ENCODE measurements at regions not wholly inside any gene's neighbourhood (a gene's known extent, or its start where the extent isn't known, plus 50 kb on each side); places are given as distances from the start of the nearest gene placed in this dataset.

- TF ChIP-seq TCF4 (CRISPR knock-in tag; IDR thresholded peaks at IDR 0.05; ENCODE audit: borderline replicate concordance) = no peak
- TF ChIP-seq RARB (CRISPR knock-in tag; IDR thresholded peaks at IDR 0.05) = no peak
- no peak for TF ChIP-seq ZNF70 (CRISPR knock-in tag; IDR thresholded peaks at IDR 0.05)
- TF ChIP-seq POU6F1 (CRISPR knock-in tag; IDR thresholded peaks at IDR 0.05; ENCODE audit: borderline replicate concordance, low read depth) = no peak
- TF ChIP-seq PPARA (CRISPR knock-in tag; IDR thresholded peaks at IDR 0.05; ENCODE audit: borderline replicate concordance) = no peak
- TF ChIP-seq ZC3H10 (CRISPR knock-in tag; IDR thresholded peaks at IDR 0.05) = no peak
- TF ChIP-seq TOX (CRISPR knock-in tag; IDR thresholded peaks at IDR 0.05; ENCODE audit: borderline replicate concordance) = no peak
- TF ChIP-seq, protein P1, sequence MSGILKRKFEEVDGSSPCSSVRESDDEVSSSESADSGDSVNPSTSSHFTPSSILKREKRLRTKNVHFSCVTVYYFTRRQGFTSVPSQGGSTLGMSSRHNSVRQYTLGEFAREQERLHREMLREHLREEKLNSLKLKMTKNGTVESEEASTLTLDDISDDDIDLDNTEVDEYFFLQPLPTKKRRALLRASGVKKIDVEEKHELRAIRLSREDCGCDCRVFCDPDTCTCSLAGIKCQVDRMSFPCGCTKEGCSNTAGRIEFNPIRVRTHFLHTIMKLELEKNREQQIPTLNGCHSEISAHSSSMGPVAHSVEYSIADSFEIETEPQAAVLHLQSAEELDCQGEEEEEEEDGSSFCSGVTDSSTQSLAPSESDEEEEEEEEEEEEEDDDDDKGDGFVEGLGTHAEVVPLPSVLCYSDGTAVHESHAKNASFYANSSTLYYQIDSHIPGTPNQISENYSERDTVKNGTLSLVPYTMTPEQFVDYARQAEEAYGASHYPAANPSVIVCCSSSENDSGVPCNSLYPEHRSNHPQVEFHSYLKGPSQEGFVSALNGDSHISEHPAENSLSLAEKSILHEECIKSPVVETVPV (CRISPR knock-in tag; IDR thresholded peaks at IDR 0.05) = no peak
- ATAC-seq = no peak
These were observed 951.2 kb upstream of the DIAPH2 start for GRCh38 chrX:95733426-95733825.

DNA sequence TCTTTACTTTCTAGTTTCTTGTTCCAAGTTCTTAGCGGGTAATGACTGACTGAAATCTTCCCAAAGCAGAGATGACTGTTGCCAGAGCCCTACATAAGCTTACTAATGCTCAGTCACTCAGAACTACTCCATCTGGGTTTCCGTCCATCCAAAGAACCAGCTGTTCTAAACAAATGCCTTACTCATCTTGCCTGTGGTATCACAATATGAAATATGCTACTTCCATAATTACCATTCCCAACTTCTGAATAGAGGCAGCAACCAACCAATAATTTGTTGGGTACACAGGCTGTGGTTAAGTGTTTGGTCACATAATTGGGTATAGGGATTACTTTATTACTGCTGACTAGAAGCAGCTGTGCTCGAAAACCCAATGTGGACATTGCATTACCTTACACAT is 930.2 kb upstream of the DIAPH2 start:
- no peak for ATAC-seq
- TF ChIP-seq PATZ1 (CRISPR knock-in tag; IDR thresholded peaks at IDR 0.05; ENCODE audit: borderline replicate concordance) (no peak), ZFP30 (CRISPR knock-in tag; IDR thresholded peaks at IDR 0.05) (no peak), TOX (CRISPR knock-in tag; IDR thresholded peaks at IDR 0.05; ENCODE audit: borderline replicate concordance) (no peak), ESRRG (CRISPR knock-in tag; IDR thresholded peaks at IDR 0.05) (no peak), ZC3H10 (CRISPR knock-in tag; IDR thresholded peaks at IDR 0.05) (no peak), SNAI2 (CRISPR knock-in tag; IDR thresholded peaks at IDR 0.05) (no peak), CREB5 (CRISPR knock-in tag; IDR thresholded peaks at IDR 0.05; ENCODE audit: low read depth) (no peak), TCF4 (CRISPR knock-in tag; IDR thresholded peaks at IDR 0.05; ENCODE audit: borderline replicate concordance) (no peak), ZFP3 (CRISPR knock-in tag; IDR thresholded peaks at IDR 0.05) (no peak)

- ATAC-seq = no peak
- no peak for TF ChIP-seq ZFP30 (CRISPR knock-in tag; IDR thresholded peaks at IDR 0.05)
- TF ChIP-seq TOX (CRISPR knock-in tag; IDR thresholded peaks at IDR 0.05; ENCODE audit: borderline replicate concordance) = no peak
These were observed 924.3 kb upstream of the DIAPH2 start for GRCh38 chrX:95760356-95760755.

DNA sequence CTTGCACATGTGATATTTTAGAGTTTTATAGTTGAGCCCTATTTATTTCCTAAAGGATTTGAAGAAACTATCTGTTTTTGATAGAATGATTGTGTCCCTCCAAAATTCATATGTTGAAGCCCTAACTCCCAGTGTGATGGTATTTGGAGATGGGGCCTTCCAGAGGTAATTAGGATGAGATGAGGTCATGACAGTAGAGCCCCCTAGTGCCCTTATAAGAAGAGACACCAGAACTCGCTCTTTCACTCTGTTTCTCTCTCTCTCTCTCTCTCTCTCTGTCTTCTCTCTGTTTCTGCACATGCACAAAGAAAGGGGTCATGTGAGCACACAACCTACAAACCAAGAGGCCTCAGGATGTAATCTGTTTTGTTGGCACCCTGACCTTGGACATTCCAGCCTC is 921.9 kb upstream of the DIAPH2 start:
- ATAC-seq = no peak

More for the DNA sequence above, 921.9 kb upstream of the DIAPH2 start:
- TF ChIP-seq PATZ1 (CRISPR knock-in tag; IDR thresholded peaks at IDR 0.05; ENCODE audit: borderline replicate concordance) (no peak), TOX (CRISPR knock-in tag; IDR thresholded peaks at IDR 0.05; ENCODE audit: borderline replicate concordance) (no peak), GLIS3 (CRISPR knock-in tag; IDR thresholded peaks at IDR 0.05) (no peak), CREB5 (CRISPR knock-in tag; IDR thresholded peaks at IDR 0.05; ENCODE audit: low read depth) (no peak), RARB (CRISPR knock-in tag; IDR thresholded peaks at IDR 0.05) (no peak), ZFP30 (CRISPR knock-in tag; IDR thresholded peaks at IDR 0.05) (no peak), SNAI2 (CRISPR knock-in tag; IDR thresholded peaks at IDR 0.05) (no peak), OSR1 (CRISPR knock-in tag; IDR thresholded peaks at IDR 0.05) (no peak), ZNF8 (CRISPR knock-in tag; IDR thresholded peaks at IDR 0.05) (no peak), BACH2 (CRISPR knock-in tag; IDR thresholded peaks at IDR 0.05; ENCODE audit: borderline replicate concordance) (no peak)
- TF ChIP-seq, protein P1 (CRISPR knock-in tag; IDR thresholded peaks at IDR 0.05) = no peak
- TF ChIP-seq, protein P2, sequence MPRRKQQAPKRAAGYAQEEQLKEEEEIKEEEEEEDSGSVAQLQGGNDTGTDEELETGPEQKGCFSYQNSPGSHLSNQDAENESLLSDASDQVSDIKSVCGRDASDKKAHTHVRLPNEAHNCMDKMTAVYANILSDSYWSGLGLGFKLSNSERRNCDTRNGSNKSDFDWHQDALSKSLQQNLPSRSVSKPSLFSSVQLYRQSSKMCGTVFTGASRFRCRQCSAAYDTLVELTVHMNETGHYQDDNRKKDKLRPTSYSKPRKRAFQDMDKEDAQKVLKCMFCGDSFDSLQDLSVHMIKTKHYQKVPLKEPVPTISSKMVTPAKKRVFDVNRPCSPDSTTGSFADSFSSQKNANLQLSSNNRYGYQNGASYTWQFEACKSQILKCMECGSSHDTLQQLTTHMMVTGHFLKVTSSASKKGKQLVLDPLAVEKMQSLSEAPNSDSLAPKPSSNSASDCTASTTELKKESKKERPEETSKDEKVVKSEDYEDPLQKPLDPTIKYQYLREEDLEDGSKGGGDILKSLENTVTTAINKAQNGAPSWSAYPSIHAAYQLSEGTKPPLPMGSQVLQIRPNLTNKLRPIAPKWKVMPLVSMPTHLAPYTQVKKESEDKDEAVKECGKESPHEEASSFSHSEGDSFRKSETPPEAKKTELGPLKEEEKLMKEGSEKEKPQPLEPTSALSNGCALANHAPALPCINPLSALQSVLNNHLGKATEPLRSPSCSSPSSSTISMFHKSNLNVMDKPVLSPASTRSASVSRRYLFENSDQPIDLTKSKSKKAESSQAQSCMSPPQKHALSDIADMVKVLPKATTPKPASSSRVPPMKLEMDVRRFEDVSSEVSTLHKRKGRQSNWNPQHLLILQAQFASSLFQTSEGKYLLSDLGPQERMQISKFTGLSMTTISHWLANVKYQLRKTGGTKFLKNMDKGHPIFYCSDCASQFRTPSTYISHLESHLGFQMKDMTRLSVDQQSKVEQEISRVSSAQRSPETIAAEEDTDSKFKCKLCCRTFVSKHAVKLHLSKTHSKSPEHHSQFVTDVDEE (CRISPR knock-in tag; IDR thresholded peaks at IDR 0.05) = no peak

All from SK-N-SH treated with all-trans-retinoic acid at 6 μM for 48 hours (cell line).